Memory B cell (primary cell): ENCODE measurements at regions not wholly inside any gene's neighbourhood (a gene's known extent, or its start where the extent isn't known, plus 50 kb on each side); places are given as distances from the start of the nearest gene placed in this dataset.

Experiments
- ATAC-seq: fragments of 150-1000 bp; cut with Tn5 transposase; 2 replicates; pipeline ENCODE4 v1.10.0; 2021; ENCODE audit warnings: low read depth, mild to moderate bottlenecking, moderate library complexity
- DNase-seq, 2 donors: peaks; one replicate each; pipeline ENCODE4 v3.0.0; 2022; ENCODE audit warnings: low spot score in 2 of 2
- H3K27ac Mint-ChIP-seq: one replicate; pipeline ENCODE4 v1.8.0; 2022; ENCODE audit warnings: mild to moderate bottlenecking, moderate library complexity, mixed read lengths
- H3K27me3 Mint-ChIP-seq: one replicate; pipeline ENCODE4 v1.8.0; 2022; ENCODE audit warnings: mixed read lengths
- H3K36me3 Mint-ChIP-seq: one replicate; pipeline ENCODE4 v1.8.0; 2022; ENCODE audit warnings: mild to moderate bottlenecking, mixed read lengths
- H3K4me1 Mint-ChIP-seq: one replicate; pipeline ENCODE4 v1.8.0; 2022; ENCODE audit warnings: mixed read lengths
- H3K4me3 Mint-ChIP-seq: one replicate; pipeline ENCODE4 v1.8.0; 2022; ENCODE audit warnings: mild to moderate bottlenecking, moderate library complexity, mixed read lengths
- H3K9me3 Mint-ChIP-seq: one replicate; pipeline ENCODE4 v1.8.0; 2022; ENCODE audit warnings: mixed read lengths

DNA sequence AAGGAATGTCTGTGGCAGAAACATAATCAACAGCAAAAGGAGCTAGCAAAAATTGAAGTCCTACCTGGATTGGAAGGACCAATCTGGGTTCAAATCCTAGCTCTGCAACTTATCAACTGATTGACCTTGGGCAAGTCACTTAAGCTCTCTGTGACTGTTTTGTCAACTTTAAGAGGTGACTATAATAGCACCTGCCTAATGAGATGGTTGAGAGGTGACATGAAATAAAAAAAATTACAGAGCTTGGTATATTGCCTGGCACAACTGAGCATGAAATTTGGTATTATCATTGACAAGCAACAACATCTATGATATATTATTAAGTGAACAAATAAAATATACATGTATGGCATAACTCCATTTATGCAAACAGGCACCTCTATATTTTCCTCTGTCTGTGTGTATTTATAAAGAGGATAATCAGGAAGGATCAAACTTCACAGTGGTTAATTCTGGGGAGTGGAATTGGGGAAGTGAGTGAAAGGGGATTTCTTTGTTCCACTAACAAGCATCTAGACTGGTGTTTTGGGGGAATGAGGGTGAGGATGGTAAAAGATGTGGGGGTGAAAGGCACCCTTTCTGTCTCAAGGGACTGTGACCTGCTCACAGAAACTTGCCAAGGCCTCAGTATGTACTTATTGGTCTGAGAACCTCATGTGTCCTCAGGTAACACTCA is 132.8 kb upstream of the SERTAD2 start:
- Mint-ChIP-seq H3K4me1 (peaks cover 15% of the 10 kb centered on the region), H3K27ac (no peak overlapping the region), H3K36me3 (no peaks in the 10 kb centered on the region), H3K9me3 (no peaks in the 10 kb centered on the region), H3K4me3 (no peak overlapping the region), H3K27me3 (no peaks in the 10 kb centered on the region)
- ATAC-seq (peak; percentile 86), DNase-seq (no peak)

GRCh38 chr2:64787019-64787365 is 133.3 kb upstream of the SERTAD2 start:
- Mint-ChIP-seq H3K27me3 (no peaks in the 10 kb centered on the region), H3K9me3 (no peaks in the 10 kb centered on the region), H3K4me1 (peaks cover 15% of the 10 kb centered on the region), H3K4me3 (no peak overlapping the region), H3K36me3 (no peaks in the 10 kb centered on the region), H3K27ac (no peak overlapping the region)
- ATAC-seq (peak; percentile 15), DNase-seq (no peak)

DNA sequence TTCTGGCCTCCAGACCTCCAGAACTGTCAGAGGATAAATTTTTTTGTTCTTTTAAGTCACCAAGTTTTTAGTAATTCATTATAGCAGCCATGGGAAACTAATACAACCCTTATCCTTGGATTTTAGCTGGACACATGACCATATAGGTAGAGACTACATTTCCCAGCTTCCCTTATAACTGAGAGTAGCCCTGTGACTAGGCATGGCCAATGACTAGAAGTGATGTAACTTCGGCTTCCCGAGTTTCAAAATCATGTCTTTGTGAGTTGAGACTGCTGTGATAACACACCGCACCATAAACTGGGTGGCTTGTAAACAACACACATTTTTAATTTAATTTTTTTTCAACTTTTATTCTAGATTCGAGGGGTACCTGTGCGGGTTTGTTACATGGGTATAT is 134.0 kb upstream of the SERTAD2 start:
- no peaks in the 10 kb centered on the region for H3K36me3 Mint-ChIP-seq
- DNase-seq: no peak
- H3K27me3 Mint-ChIP-seq: no peaks in the 10 kb centered on the region
- ATAC-seq: no peak
- H3K4me3 Mint-ChIP-seq: no peak overlapping the region
- peaks cover 15% of the 10 kb centered on the region for H3K4me1 Mint-ChIP-seq
- H3K9me3 Mint-ChIP-seq: no peaks in the 10 kb centered on the region
- no peak overlapping the region for H3K27ac Mint-ChIP-seq

- ATAC-seq: no peak
- H3K27me3 Mint-ChIP-seq: no peaks in the 10 kb centered on the region
These were observed 136.0 kb upstream of the SERTAD2 start for GRCh38 chr2:64789466-64790320.

GRCh38 chr2:64792300-64792699 is 138.6 kb upstream of the SERTAD2 start:
- H3K4me1 Mint-ChIP-seq: peaks cover 2% of the 10 kb centered on the region
- H3K27me3 Mint-ChIP-seq: no peaks in the 10 kb centered on the region
- H3K9me3 Mint-ChIP-seq: no peaks in the 10 kb centered on the region
- H3K27ac Mint-ChIP-seq: no peak overlapping the region
- H3K36me3 Mint-ChIP-seq: no peaks in the 10 kb centered on the region
- DNase-seq: no peak
- no peak for ATAC-seq
- no peak overlapping the region for H3K4me3 Mint-ChIP-seq

More at GRCh38 chr2:64789466-64790320, 136.0 kb upstream of the SERTAD2 start:
- Mint-ChIP-seq H3K27ac (no peak overlapping the region), H3K4me3 (no peak overlapping the region), H3K9me3 (no peaks in the 10 kb centered on the region), H3K36me3 (no peaks in the 10 kb centered on the region), H3K4me1 (peaks cover 13% of the 10 kb centered on the region)
- no peak for DNase-seq

- Mint-ChIP-seq H3K27me3 (no peaks in the 10 kb centered on the region), H3K9me3 (no peaks in the 10 kb centered on the region), H3K36me3 (no peaks in the 10 kb centered on the region), H3K4me1 (no peaks in the 10 kb centered on the region), H3K27ac (no peak overlapping the region), H3K4me3 (no peak overlapping the region)
- DNase-seq: no peak
- ATAC-seq: no peak
These were observed 139.4 kb upstream of the SERTAD2 start for GRCh38 chr2:64792995-64793639.

DNA sequence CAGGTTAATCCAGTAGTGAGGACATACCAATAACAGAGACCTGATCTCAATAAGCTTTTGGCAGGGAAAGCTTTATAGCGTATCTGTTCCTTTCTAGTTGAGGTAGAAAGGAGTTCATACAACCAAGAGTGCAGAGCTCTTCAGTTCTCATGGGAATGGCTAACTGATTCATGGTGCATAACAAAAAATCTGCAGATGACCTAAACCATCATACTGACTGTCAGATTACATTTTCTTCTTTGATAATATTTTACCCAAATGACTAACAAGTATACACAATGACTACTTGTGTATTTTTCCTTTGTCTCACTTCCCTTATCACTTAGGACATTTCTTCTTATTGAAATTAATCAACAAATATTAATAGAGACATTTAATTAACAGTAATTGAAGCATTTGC is 140.0 kb upstream of the SERTAD2 start:
- Mint-ChIP-seq H3K4me1 (no peaks in the 10 kb centered on the region), H3K27ac (no peak overlapping the region), H3K9me3 (no peaks in the 10 kb centered on the region), H3K4me3 (no peak overlapping the region), H3K27me3 (no peaks in the 10 kb centered on the region), H3K36me3 (no peaks in the 10 kb centered on the region)
- DNase-seq (no peak), ATAC-seq (no peak)

- H3K4me3 Mint-ChIP-seq: no peak overlapping the region
- no peak for ATAC-seq
- no peak overlapping the region for H3K27ac Mint-ChIP-seq
- no peaks in the 10 kb centered on the region for H3K27me3 Mint-ChIP-seq
- H3K4me1 Mint-ChIP-seq: no peaks in the 10 kb centered on the region
- no peaks in the 10 kb centered on the region for H3K36me3 Mint-ChIP-seq
- no peak for DNase-seq
- H3K9me3 Mint-ChIP-seq: no peaks in the 10 kb centered on the region
These were observed 140.8 kb upstream of the SERTAD2 start for GRCh38 chr2:64794426-64794995.

- H3K36me3 Mint-ChIP-seq: no peaks in the 10 kb centered on the region
- no peaks in the 10 kb centered on the region for H3K9me3 Mint-ChIP-seq
- no peak overlapping the region for H3K4me3 Mint-ChIP-seq
- H3K27ac Mint-ChIP-seq: no peak overlapping the region
- H3K27me3 Mint-ChIP-seq: no peaks in the 10 kb centered on the region
- no peaks in the 10 kb centered on the region for H3K4me1 Mint-ChIP-seq
- DNase-seq (no peak), ATAC-seq (no peak)
These were observed 141.4 kb upstream of the SERTAD2 start for GRCh38 chr2:64795024-64795592.

DNA sequence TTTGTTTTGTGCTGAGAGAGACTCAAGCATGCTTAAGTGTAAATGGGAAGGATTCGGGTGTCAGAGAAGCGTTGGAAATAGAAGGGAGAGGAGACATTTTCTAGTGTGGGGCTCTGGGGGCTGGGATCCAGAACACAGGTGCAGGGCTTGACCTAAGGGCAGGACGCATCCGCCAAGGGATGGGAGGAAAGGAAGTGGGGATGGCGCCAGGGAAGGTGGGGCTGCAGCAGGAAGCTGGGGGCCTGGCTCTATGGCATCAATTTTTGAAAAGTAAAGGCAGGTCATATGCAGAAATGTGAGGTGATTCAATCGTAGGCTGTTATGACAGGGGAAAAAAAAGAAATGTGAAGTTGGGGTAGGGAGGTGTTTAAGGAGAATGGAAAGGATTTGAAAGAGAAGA is 143.2 kb upstream of the SERTAD2 start:
- Mint-ChIP-seq H3K36me3 (no peaks in the 10 kb centered on the region), H3K27me3 (no peaks in the 10 kb centered on the region), H3K4me1 (no peaks in the 10 kb centered on the region), H3K4me3 (no peak overlapping the region), H3K27ac (no peak overlapping the region), H3K9me3 (no peaks in the 10 kb centered on the region)
- ATAC-seq: no peak
- DNase-seq: no peak

- no peaks in the 10 kb centered on the region for H3K4me1 Mint-ChIP-seq
- H3K9me3 Mint-ChIP-seq: no peaks in the 10 kb centered on the region
- ATAC-seq (no peak), DNase-seq (no peak)
- H3K4me3 Mint-ChIP-seq: no peak overlapping the region
- H3K36me3 Mint-ChIP-seq: no peaks in the 10 kb centered on the region
- no peaks in the 10 kb centered on the region for H3K27me3 Mint-ChIP-seq
- H3K27ac Mint-ChIP-seq: no peak overlapping the region
These were observed 144.3 kb upstream of the SERTAD2 start for GRCh38 chr2:64797881-64798575.

DNA sequence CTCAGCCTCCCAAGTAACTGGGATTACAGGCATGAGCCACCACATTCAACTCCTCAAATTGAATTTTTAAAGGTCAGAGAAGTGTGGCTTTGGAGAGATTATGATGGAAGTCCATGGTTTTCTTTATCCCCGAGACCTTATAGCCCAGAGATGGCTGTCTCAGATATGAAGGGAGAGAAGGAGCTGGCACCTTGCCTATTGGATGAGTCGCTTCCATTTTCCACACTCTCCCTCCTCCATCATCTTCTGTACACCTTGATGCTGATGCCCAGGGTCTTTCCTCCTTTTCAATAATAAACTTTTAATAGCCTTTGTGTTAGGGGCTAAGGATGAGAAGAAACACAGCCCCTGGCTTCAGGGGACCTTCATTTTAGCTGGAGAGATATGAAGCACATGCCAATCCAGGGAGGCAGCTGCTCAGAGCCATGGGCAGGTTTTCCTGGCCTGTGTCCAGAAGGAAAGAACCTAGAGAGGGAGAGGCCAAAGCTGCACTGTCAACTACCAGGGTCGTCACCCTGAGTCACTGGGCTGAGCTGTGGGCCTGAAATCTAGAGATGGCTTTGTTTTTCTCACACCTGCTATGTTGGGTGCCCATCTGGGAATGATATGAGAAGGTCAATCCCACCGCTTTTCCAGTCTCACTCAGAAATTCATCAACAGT is 146.0 kb upstream of the SERTAD2 start:
- Mint-ChIP-seq H3K4me1 (no peaks in the 10 kb centered on the region), H3K9me3 (no peaks in the 10 kb centered on the region), H3K36me3 (no peaks in the 10 kb centered on the region), H3K27ac (no peak overlapping the region), H3K4me3 (no peak overlapping the region), H3K27me3 (no peaks in the 10 kb centered on the region)
- ATAC-seq (no peak), DNase-seq (no peak)

GRCh38 chr2:64803776-64804175 is 150.1 kb upstream of the SERTAD2 start:
- H3K4me1 Mint-ChIP-seq: peaks cover 12% of the 10 kb centered on the region
- no peak for DNase-seq
- H3K27ac Mint-ChIP-seq: no peak overlapping the region
- ATAC-seq: no peak
- peaks cover 2% of the 10 kb centered on the region for H3K36me3 Mint-ChIP-seq
- no peaks in the 10 kb centered on the region for H3K27me3 Mint-ChIP-seq
- no peak overlapping the region for H3K4me3 Mint-ChIP-seq
- H3K9me3 Mint-ChIP-seq: no peaks in the 10 kb centered on the region
